ENCODE measurements at regions not wholly inside any gene's neighbourhood (a gene's known extent, or its start where the extent isn't known, plus 50 kb on each side); places are given as distances from the start of the nearest gene placed in this dataset.

- DNase-seq (ENCODE audit: low read depth), result no peak
- no peak overlapping the region for H3K4me3 ChIP-seq (ENCODE audit: low read depth, low read length)
- TF ChIP-seq, protein P1, sequence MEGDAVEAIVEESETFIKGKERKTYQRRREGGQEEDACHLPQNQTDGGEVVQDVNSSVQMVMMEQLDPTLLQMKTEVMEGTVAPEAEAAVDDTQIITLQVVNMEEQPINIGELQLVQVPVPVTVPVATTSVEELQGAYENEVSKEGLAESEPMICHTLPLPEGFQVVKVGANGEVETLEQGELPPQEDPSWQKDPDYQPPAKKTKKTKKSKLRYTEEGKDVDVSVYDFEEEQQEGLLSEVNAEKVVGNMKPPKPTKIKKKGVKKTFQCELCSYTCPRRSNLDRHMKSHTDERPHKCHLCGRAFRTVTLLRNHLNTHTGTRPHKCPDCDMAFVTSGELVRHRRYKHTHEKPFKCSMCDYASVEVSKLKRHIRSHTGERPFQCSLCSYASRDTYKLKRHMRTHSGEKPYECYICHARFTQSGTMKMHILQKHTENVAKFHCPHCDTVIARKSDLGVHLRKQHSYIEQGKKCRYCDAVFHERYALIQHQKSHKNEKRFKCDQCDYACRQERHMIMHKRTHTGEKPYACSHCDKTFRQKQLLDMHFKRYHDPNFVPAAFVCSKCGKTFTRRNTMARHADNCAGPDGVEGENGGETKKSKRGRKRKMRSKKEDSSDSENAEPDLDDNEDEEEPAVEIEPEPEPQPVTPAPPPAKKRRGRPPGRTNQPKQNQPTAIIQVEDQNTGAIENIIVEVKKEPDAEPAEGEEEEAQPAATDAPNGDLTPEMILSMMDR (conservative IDR thresholded peaks at IDR 0.05; ENCODE audit: low read depth, low read length), result no peak
Measured at GRCh38 chrX:39630344-39630743, 467.4 kb downstream of the BCOR start.

DNA sequence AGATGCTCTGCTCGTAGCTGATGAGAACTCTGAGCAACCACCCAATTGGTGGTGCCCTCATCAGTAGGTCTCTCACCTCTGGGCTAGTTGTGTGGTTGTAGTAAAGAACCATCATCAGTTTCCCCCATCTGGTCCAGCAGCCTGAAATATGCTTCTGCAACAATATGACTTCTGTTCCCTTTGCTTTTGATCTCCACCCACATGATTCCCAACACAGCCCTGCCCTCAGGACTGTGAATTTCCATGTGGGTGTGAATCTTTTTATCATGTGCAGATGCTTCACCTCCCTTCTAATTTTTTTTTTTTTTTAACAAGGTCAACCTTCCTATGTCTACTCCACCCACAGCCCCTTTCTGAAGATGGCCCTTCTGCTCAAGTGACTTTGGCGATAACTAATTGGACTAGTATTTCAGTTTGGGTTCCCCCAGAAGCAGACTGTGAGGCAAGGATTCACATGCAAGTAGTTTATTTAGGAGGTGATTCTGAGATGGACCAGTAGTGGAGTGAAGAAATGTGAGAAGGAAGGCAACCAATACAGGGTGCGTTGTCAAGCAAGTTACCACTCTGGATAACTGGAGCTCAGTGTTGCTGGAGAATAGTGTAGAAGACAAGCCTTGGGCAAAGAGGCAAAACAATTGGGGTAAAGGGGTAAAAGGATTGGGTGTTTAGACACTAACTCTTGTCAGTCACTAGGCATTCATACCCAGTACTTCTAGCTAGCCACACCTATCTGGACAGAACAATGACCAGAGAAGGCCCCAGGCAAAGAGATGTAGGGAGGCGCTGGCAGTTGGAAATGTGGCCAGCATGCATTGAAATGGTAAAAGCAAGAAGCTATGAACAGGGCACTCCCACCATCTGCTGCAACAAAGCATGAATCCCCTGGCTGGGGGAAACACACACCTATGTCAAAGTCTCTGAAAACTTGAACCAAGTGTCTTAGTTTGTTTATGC is 466.2 kb downstream of the BCOR start:
- TF ChIP-seq, protein P1 (conservative IDR thresholded peaks at IDR 0.05; ENCODE audit: low read depth, low read length), result no peak
- DNase-seq (ENCODE audit: low read depth), result no peak
- H3K4me3 ChIP-seq (ENCODE audit: low read depth, low read length), result no peak overlapping the region

GRCh38 chrX:39633293-39633692 is 464.5 kb downstream of the BCOR start:
- H3K4me3 ChIP-seq (ENCODE audit: low read depth, low read length), result no peak overlapping the region
- peak; percentile 21 for DNase-seq (ENCODE audit: low read depth)
- TF ChIP-seq, protein P1 (conservative IDR thresholded peaks at IDR 0.05; ENCODE audit: low read depth, low read length), result no peak

- no peak overlapping the region for H3K4me3 ChIP-seq (ENCODE audit: low read depth, low read length)
- no peak for DNase-seq (ENCODE audit: low read depth)
- TF ChIP-seq, protein P1 (conservative IDR thresholded peaks at IDR 0.05; ENCODE audit: low read depth, low read length), result no peak
Measured at GRCh38 chrX:39636481-39636880, 461.3 kb downstream of the BCOR start.

GRCh38 chrX:39638526-39638925 is 459.2 kb downstream of the BCOR start:
- no peak overlapping the region for H3K4me3 ChIP-seq (ENCODE audit: low read depth, low read length)
- TF ChIP-seq, protein P1 (conservative IDR thresholded peaks at IDR 0.05; ENCODE audit: low read depth, low read length), result no peak
- no peak for DNase-seq (ENCODE audit: low read depth)

DNA sequence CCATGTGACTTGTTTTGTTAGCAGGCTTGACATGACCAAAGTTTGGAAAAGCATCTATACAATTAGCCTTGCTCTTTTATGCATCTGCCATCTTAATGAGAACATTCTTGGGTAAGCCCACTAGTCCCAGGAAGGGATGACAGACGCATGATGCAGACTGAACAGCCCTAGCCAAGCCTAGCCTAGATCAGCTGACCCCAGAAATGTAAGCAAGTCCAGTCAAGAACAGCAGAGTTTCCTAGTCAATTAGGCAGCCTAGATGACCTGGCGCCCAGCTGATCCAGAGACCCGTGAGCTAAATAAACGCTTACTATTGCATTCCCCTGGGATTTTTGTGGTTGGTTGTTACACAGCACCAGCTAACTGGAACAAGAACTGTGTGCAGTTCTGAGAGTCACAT is 457.9 kb downstream of the BCOR start:
- H3K4me3 ChIP-seq (ENCODE audit: low read depth, low read length), result no peak overlapping the region
- DNase-seq (ENCODE audit: low read depth), result no peak
- TF ChIP-seq, protein P1 (conservative IDR thresholded peaks at IDR 0.05; ENCODE audit: low read depth, low read length), result no peak

DNA sequence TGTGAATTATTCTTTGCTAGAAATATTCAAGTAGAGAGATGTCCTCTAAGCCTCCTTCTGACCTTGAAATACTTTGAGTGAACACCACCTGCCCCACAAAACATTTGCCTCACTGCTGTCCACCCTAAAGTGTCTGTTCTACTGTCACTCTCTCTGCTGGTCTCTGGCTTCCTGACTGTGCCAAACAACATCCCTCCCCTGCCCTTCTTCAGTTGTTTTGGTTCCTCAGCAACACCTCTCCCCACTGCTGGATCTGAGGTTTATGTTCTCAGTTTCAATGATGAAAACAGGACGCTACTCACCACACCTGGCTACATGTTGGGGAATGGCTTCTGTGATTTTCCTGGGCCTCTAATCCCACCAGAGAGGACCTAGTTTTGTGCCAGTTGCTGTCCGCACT is 456.9 kb downstream of the BCOR start:
- H3K4me3 ChIP-seq (ENCODE audit: low read depth, low read length), result no peak overlapping the region
- TF ChIP-seq, protein P1 (conservative IDR thresholded peaks at IDR 0.05; ENCODE audit: low read depth, low read length), result no peak
- no peak for DNase-seq (ENCODE audit: low read depth)

Measured in choroid plexus epithelial cell (primary cell).